Coronary artery (tissue), 2 donors: ENCODE measurements at regions not wholly inside any gene's neighbourhood (a gene's known extent, or its start where the extent isn't known, plus 50 kb on each side); places are given as distances from the start of the nearest gene placed in this dataset.

ENCODE experiments used
- DNase-seq: peaks from one replicate; pipeline ENCODE4 v3.0.0-alpha.2; 2017; ENCODE audit warnings: low spot score
- H3K27ac ChIP-seq, 2 donors: fragments of 200-600 bp; sonication (generic); one replicate each; pipeline ENCODE4 v1.5.1; 2016 to 2019
- H3K4me3 ChIP-seq: fragments of 200-600 bp; sonication (generic); 2 replicates; pipeline ENCODE4 v1.5.1; 2016; ENCODE audit warnings: mild to moderate bottlenecking, moderate library complexity
- TF ChIP-seq, protein P1 (sequence below): fragments of 200-600 bp; sonication (generic); IDR thresholded peaks from one replicate; pipeline ENCODE4 v1.5.1; 2019; ENCODE audit warnings: antibody characterized with exemption

DNA sequence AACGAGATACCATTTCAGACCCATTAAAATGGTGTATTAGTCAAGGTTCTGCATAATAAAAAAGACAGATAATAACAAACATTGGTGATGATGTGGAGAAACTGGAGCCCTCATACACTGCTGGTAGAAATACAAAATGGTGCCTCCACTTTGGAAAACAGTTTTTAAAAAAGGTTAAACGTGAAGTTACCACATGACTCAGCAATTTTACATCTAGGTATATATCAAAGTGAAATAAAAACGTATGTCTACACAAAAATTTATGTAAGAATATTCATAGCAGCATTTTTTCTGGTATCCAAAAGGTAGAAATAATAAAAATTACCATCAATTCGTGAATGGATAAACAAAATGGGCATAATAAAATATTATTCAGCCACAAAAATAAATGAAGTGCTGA, 519.8 kb downstream of the TLE4 start:
- Histone ChIP-seq H3K27ac (no peak overlapping the region), H3K4me3 (no peak overlapping the region)
- no peak for DNase-seq
- TF ChIP-seq, protein P1, sequence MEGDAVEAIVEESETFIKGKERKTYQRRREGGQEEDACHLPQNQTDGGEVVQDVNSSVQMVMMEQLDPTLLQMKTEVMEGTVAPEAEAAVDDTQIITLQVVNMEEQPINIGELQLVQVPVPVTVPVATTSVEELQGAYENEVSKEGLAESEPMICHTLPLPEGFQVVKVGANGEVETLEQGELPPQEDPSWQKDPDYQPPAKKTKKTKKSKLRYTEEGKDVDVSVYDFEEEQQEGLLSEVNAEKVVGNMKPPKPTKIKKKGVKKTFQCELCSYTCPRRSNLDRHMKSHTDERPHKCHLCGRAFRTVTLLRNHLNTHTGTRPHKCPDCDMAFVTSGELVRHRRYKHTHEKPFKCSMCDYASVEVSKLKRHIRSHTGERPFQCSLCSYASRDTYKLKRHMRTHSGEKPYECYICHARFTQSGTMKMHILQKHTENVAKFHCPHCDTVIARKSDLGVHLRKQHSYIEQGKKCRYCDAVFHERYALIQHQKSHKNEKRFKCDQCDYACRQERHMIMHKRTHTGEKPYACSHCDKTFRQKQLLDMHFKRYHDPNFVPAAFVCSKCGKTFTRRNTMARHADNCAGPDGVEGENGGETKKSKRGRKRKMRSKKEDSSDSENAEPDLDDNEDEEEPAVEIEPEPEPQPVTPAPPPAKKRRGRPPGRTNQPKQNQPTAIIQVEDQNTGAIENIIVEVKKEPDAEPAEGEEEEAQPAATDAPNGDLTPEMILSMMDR = no peak

DNA sequence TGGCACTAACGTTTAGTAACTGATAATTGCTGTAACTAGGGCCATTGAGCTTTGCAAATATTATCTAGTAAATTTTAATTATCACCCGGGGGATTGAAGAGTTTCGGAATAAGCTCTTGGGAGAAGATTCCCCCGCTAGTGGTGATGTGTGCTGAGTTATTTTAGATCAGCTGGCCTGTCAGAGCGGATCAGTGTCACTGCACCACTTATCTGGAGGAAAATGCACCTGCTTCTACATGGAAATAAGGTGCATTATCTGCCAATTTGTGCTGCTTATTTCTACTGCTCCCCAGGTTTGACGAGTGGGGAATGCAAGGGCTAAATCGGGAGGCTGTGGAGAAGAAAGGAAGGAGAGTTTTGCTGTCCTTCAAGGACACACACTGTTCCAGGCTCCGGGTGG, 518.6 kb downstream of the TLE4 start:
- no peak for DNase-seq
- H3K4me3 ChIP-seq = no peak overlapping the region
- no peak overlapping the region for H3K27ac ChIP-seq
- TF ChIP-seq, protein P1 = no peak

DNA sequence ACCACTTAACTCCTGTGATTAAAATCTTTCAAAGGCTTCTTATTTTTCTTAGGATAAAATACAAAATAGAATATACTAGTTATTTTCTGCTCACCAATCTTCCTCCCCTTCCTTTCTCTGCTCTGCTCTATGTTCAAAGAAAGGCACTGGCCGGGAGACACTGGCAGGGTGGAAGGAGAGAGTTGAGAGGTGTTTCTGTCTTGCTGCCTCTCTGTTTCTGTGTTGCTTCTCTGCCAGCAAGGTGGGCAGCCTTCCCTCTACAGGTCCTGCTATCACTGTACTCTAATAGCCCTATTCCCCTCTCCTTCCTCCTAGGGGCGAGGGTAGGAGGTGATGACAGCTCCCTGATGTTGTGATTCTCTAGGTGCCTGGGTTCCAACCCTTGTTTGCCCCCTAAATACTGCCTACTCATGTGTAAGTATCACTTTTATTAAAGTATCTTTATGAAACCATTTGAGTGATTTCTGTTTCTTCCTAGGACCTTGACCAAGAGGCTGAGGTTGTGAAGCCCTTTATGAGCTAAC, 515.1 kb downstream of the TLE4 start:
- TF ChIP-seq, protein P1 = no peak
- Histone ChIP-seq H3K27ac (no peak overlapping the region), H3K4me3 (no peak overlapping the region)
- DNase-seq = no peak

DNA sequence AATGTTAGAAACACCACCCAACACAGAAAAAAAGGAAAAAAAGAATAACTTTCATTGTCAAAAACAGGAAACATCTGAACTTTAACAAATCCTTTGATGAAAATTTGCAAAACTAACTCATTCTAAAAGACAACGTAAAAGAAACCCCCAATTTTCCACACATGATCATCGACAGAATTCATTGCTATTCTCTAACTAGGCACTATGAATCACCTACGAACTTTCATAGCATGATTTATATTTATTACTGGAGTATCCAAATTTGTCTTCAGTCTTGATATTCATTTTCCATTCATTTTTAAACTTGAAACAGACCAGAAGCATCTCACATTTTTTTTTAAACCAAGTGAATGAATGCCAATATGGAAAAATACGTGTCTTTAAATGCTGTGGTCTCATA, 514.6 kb downstream of the TLE4 start:
- DNase-seq = no peak
- Histone ChIP-seq H3K4me3 (no peak overlapping the region), H3K27ac (no peak overlapping the region)
- TF ChIP-seq, protein P1 = no peak

DNA sequence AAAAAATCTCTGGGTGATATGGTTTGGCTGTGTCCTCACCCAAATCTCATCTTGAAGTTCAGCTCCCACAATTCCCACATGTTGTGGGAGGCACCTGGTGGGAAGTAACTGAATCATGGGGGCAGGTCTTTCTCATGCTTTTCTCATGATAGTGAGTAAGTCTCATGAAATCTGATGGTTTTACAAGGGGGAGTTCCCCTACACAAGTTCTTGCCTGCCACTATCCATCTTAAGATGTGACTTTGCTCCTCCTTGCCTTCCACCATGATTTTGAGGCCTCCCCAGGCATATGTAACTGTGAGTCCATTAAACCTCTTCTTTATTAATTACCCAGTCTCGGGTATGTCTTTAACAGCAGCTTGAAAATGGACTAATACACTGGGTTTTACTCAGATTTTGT, 513.9 kb downstream of the TLE4 start:
- Histone ChIP-seq H3K4me3 (no peak overlapping the region), H3K27ac (no peak overlapping the region)
- DNase-seq = no peak
- TF ChIP-seq, protein P1 = no peak

DNA sequence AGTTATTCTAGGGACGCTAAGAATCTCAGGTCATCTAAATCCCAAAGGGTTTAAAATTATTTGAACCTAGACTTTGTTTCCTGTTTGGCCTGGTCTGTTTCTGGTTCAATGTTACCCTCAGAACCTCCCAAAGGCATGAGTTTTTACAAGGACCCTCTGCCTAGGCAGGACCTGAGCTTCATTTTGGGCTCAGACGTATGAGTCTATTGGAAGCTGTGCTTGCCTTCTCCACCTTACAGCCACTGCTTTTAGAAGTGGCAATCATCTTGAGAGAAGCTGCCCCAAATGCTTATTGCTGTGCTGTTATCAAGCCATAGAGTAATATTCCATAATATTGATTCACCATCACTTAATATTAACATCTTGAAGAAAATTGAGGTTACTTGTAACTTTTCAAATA, 510.4 kb downstream of the TLE4 start:
- no peak for DNase-seq
- TF ChIP-seq, protein P1 = no peak

DNA sequence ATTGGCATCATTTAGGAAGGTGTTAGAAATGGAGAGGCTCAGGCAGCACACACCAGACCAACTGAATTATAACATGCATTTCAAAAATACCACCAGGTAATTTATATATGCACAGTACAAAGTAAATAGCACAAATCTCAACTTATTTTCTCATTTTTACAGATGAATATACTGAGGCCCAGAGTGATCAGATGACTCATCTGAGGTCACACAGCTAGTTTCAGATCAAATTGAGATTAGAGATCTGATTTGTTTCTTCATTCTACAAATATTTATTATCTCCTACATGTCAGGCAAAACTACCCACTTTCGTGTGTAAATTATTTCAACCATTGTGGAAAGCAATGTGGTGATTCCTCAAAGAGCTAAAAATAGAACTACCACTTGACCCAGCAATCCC, 507.1 kb downstream of the TLE4 start:
- no peak overlapping the region for H3K27ac ChIP-seq
- H3K4me3 ChIP-seq = no peak overlapping the region
- TF ChIP-seq, protein P1 = no peak
- DNase-seq = no peak

More for the DNA sequence above, 510.4 kb downstream of the TLE4 start:
- Histone ChIP-seq H3K27ac (no peak overlapping the region), H3K4me3 (no peak overlapping the region)
